IPS-20b (cell line): ENCODE measurements at regions not wholly inside any gene's neighbourhood (a gene's known extent, or its start where the extent isn't known, plus 50 kb on each side); places are given as distances from the start of the nearest gene placed in this dataset.

Experiments
- H3K27ac ChIP-seq: one replicate; pipeline ENCODE4 v1.5.1; 2013; ENCODE audit warnings: low read length
- H3K27me3 ChIP-seq: 2 replicates; pipeline ENCODE4 v1.6.1; 2013; ENCODE audit warnings: mild to moderate bottlenecking, low read length, inconsistent platforms; ENCODE audit not compliant: insufficient read depth
- H3K36me3 ChIP-seq: 2 replicates; pipeline ENCODE4 v1.6.1; 2013; ENCODE audit warnings: low read depth, mild to moderate bottlenecking, inconsistent platforms, low read length, moderate library complexity; ENCODE audit not compliant: insufficient read depth
- H3K4me1 ChIP-seq: 2 replicates; pipeline ENCODE4 v1.6.1; 2013; ENCODE audit warnings: mild to moderate bottlenecking, control low read depth, inconsistent platforms, low read length, moderate library complexity; ENCODE audit not compliant: insufficient read depth
- H3K4me3 ChIP-seq: 2 replicates; pipeline ENCODE4 v1.5.1; 2013; ENCODE audit warnings: mild to moderate bottlenecking, low read length, inconsistent platforms
- H3K9ac ChIP-seq: 2 replicates; pipeline ENCODE4 v1.6.1; 2013; ENCODE audit warnings: low read depth, mild to moderate bottlenecking, inconsistent platforms, low read length, moderate library complexity
- H3K9me3 ChIP-seq: 2 replicates; pipeline ENCODE4 v1.6.1; 2013; ENCODE audit warnings: mild to moderate bottlenecking, low read depth, low read length, inconsistent platforms; ENCODE audit not compliant: insufficient read depth

DNA sequence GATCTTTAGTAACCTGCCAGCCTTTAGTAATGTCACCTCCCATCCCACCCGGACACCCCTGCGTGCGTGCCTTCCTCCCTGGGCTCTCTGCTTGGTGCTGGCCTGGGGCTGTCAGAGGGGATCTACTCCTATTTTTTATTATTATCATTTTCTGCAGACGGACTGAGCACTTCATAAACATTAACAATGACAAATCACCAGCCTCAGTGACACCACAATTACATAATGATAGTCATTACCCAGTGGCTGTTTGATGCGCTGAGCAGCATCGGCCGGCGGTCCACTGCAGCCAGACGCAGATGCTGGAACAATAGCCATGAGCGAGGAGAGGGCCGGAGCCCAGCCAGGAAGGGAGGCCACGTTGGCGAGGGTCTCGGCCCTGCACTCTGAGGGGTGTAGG is 309.3 kb upstream of the AJAP1 start:
- Histone ChIP-seq H3K9me3 (no peaks in the 10 kb centered on the region), H3K27me3 (no peaks in the 10 kb centered on the region), H3K9ac (no peak overlapping the region), H3K36me3 (no peaks in the 10 kb centered on the region), H3K27ac (no peak overlapping the region), H3K4me3 (no peak overlapping the region), H3K4me1 (no peaks in the 10 kb centered on the region)

DNA sequence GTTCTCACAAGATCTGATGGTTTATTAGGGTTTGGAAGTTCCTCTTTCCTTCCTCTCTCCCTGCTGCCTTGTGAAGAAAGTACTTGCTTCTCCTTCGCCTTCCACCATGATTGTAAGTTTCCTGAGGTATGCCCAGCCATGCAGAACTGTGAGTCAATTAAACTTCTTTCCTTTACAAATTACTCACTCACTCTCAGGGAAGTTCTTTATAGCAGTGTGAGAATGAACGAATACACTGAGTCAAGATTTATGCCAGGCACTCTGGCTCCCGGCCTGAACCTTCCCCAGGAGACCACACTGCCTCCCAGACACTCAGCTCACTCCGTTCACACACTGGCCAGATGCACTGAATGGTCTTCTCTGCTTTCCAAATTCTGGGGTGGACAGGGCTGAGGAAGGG is 308.3 kb upstream of the AJAP1 start:
- Histone ChIP-seq H3K9me3 (no peaks in the 10 kb centered on the region), H3K9ac (no peak overlapping the region), H3K4me3 (no peak overlapping the region), H3K27me3 (no peaks in the 10 kb centered on the region), H3K27ac (no peak overlapping the region), H3K36me3 (no peaks in the 10 kb centered on the region), H3K4me1 (no peaks in the 10 kb centered on the region)

DNA sequence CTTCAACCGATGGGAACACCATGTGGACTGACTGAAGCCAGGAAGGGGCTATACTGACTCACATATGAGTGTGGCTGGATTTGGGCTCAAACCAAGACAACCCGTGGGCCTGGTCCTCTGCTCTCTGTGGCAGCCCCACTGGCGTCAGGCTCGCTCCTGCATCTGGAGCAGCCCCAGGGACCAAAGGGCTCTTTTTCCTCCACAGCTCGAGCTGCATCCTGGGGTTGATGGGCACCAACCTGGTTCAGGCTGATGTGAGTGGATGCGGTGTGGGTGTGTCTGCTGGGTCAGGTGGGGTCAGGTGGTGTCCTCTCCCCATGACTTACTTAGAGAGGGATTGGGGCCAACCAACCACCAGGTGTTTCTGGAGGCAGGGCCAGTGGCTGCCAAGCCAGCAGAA is 303.0 kb upstream of the AJAP1 start:
- no peak overlapping the region for H3K9ac ChIP-seq
- H3K36me3 ChIP-seq: no peaks in the 10 kb centered on the region
- no peaks in the 10 kb centered on the region for H3K27me3 ChIP-seq
- no peak overlapping the region for H3K4me3 ChIP-seq
- no peaks in the 10 kb centered on the region for H3K9me3 ChIP-seq
- H3K27ac ChIP-seq: no peak overlapping the region
- no peaks in the 10 kb centered on the region for H3K4me1 ChIP-seq

DNA sequence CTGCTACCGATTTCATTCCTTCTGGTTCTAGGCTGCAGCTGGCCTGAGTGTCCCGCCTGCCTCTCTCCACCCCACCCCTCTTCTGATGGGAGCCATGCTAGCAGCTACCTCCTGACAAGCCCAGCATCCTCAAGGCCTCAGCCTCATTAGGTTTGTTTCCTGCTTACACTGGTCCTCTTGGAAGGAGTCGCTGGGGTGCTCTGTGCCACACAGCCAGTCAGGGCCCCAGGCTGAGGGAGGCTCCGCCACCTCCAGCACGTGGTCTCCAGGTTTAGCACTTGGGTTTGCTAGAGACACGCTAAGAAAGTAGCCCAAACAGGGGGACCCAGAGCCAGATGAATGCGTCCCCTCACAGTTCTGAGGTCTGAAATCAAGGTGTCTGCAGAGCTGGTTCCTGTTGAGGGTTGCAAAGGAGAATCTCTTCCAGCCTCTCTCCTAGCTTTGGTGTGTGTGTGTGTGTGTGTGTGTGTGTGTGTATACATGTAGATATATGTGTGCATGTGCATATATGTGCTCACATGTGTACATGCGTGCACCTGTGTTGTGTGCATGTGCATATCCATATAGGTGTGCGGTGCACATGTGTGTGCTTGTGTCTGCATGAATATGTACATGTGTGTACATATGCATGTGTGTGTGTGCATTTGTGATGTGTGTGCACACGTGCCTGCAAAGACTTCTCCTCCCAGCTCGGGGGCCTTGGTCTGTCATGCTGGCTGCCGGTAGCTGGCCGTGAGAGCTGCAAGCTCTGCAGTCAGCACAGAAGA is 301.1 kb upstream of the AJAP1 start:
- no peaks in the 10 kb centered on the region for H3K36me3 ChIP-seq
- H3K9me3 ChIP-seq: no peaks in the 10 kb centered on the region
- H3K27me3 ChIP-seq: no peaks in the 10 kb centered on the region; the same call in 1 of the 2 replicates

DNA sequence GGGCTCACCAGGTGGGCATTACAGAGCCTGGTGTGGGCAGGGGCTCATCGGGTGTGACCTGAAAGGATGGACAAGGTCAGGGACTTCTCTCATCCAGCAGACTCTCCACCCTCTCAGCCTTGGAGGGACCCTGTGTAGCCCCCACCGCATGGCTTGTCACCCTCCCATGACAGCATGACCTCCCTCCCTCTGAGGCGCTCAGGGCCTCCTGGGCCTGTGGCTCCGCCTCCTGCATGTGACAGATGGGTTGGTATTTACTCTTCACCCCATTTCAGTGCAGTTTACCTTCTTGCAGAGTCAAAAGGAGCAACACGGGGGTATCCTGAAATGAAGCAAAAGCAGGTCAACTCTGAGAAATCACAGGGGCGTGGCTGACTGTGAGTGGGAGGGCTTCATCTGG is 298.6 kb upstream of the AJAP1 start:
- no peaks in the 10 kb centered on the region; the same call in 1 of the 2 replicates for H3K27me3 ChIP-seq
- no peak overlapping the region for H3K4me3 ChIP-seq
- H3K27ac ChIP-seq: no peak overlapping the region
- H3K36me3 ChIP-seq: no peaks in the 10 kb centered on the region
- H3K9ac ChIP-seq: no peak overlapping the region
- H3K4me1 ChIP-seq: no peaks in the 10 kb centered on the region
- H3K9me3 ChIP-seq: no peaks in the 10 kb centered on the region

More for the DNA sequence above, 301.1 kb upstream of the AJAP1 start:
- H3K27ac ChIP-seq: no peak overlapping the region
- H3K4me3 ChIP-seq: no peak overlapping the region
- H3K9ac ChIP-seq: no peak overlapping the region
- H3K4me1 ChIP-seq: no peaks in the 10 kb centered on the region

DNA sequence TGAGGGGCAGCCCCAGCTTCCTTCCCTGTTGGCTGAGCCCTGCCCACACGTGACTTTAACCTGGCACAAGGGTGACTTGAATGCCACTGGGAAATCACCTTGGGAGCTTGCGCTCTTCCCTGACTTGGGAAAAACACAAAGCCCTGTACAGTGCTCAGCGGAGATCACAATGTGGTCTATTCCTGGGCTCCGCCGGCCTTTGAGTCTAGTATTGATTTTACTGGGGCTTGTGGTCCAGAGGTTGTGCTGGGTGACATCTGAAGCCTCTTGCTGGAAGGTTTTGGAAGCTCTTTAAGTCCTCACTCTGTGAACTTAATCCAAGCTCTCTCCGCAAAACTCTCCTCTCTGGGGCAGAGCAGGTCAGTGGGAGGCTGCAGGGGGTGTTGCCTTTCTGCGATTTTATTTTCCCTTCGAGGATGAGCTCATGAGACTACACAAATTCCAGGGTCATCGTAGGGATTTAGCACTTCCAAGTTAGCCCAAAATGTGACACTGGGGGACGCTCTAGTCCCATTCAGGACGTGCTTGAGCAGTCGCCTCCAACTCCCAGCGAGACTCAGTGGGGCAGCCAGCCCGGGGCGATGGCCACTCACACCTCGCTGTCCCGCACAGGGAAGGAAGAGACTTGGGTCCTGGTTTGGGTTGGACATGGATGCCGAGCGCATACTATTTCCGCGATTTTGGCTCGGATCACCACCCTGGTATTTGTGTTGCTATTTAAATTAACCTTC is 291.9 kb upstream of the AJAP1 start:
- no peak overlapping the region for H3K4me3 ChIP-seq
- H3K9ac ChIP-seq: no peak overlapping the region
- no peaks in the 10 kb centered on the region for H3K36me3 ChIP-seq
- H3K27me3 ChIP-seq: no peaks in the 10 kb centered on the region
- H3K4me1 ChIP-seq: no peaks in the 10 kb centered on the region
- H3K9me3 ChIP-seq: no peaks in the 10 kb centered on the region
- no peak overlapping the region for H3K27ac ChIP-seq

DNA sequence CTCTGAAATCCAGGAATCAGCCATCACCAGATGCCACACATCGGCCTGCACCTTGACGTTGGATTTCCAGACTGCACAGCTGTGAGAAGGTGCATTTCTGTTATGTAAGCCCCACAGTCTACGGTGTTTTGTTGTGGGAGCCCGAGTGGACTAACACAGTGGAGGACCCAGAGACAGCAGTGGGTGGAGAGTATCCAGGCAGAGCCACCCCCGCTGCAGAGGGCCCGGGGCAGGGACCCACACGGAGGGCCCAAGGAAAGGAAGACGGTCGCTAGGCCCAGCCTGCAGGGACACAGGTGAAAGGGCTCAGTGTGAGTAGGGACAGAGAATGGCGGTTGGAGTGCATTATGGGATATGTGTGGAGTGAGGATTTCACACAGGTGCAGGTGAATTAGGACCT is 288.3 kb upstream of the AJAP1 start:
- H3K4me1 ChIP-seq: peaks cover 3% of the 10 kb centered on the region; the same call in 1 of the 2 replicates
- no peaks in the 10 kb centered on the region for H3K36me3 ChIP-seq
- H3K9me3 ChIP-seq: no peaks in the 10 kb centered on the region
- no peak overlapping the region for H3K4me3 ChIP-seq
- no peaks in the 10 kb centered on the region for H3K27me3 ChIP-seq
- H3K27ac ChIP-seq: no peak overlapping the region
- H3K9ac ChIP-seq: no peak overlapping the region

DNA sequence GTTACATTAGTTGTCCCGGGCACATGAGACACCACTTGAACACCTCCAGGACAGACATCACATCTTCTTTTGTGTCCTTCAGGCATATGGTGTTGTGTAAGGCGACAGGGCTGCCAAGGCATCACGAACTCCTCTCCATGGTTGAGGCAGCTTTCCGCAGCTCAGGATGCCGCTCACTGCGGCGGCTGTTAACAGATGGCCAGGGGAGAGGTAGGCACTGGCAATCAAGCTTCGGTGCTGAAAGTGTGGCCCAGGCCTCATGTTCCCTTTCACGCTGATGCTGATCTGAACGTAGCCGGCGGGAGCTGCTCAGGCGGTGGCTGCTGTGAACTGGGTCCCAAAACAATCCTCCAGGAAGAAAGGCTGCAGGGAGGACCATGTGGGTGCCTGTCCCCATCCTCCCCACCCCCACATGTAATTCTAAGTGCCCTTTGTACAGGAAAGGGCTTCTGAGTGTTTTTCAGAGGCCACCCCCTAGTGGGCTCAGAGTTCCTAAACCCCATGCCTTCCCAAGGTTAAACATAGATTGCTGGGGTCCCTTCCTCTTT is 287.1 kb upstream of the AJAP1 start:
- Histone ChIP-seq H3K9ac (no peak overlapping the region), H3K27me3 (no peaks in the 10 kb centered on the region), H3K9me3 (no peaks in the 10 kb centered on the region), H3K27ac (no peak overlapping the region), H3K4me1 (peaks cover 3% of the 10 kb centered on the region; the same call in 1 of the 2 replicates), H3K4me3 (no peak overlapping the region), H3K36me3 (no peaks in the 10 kb centered on the region)

DNA sequence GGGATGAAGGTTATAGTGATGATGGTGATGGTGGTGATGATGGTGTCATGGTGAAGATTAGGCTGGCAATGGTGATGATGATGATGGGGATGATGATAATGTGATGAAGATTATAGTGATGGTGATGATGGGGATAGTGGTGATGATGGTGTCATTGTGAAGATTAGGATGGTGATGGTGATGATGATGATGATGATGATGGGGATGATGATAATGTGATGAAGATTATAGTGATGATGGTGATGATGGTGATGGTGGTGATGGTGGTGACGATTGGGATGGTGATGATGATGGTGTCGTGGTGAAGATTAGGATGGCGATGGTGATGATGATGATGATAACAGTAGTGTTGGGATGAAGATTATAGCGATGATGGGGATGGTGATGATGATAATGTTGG is 285.1 kb upstream of the AJAP1 start:
- no peak overlapping the region for H3K27ac ChIP-seq

DNA sequence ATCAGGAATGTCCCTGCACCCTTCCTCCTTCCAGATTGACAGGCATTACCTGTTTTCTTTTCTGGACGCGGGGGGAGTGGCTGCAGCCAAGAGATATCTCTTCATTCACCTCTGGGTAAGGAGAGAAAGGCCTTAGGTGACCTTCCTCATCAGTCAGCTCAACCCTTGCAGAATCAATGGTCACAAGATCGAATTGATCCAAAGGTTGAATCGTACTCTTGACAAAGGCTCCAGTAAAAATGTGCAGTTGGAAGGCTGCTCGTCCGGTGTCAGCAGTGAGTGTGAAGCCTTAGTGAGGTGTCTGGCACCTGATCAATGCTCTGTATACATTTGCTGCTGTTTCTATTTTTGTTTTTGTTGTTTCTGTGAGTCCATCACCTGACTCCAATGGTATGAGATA is 282.6 kb upstream of the AJAP1 start:
- no peak overlapping the region for H3K27ac ChIP-seq
- no peaks in the 10 kb centered on the region for H3K27me3 ChIP-seq
- peaks cover 3% of the 10 kb centered on the region; the same call in 1 of the 2 replicates for H3K4me1 ChIP-seq
- H3K36me3 ChIP-seq: no peaks in the 10 kb centered on the region
- H3K9me3 ChIP-seq: peaks cover 9% of the 10 kb centered on the region
- no peak overlapping the region for H3K9ac ChIP-seq
- H3K4me3 ChIP-seq: no peak overlapping the region

More for the DNA sequence above, 285.1 kb upstream of the AJAP1 start:
- Histone ChIP-seq H3K36me3 (no peaks in the 10 kb centered on the region), H3K4me1 (peaks cover 3% of the 10 kb centered on the region; the same call in 1 of the 2 replicates), H3K27me3 (no peaks in the 10 kb centered on the region), H3K9me3 (0 out of 2 replicates have a peak, but pooled peaks cover 3% of the 10 kb centered on the region), H3K4me3 (no peak overlapping the region), H3K9ac (no peak overlapping the region)

DNA sequence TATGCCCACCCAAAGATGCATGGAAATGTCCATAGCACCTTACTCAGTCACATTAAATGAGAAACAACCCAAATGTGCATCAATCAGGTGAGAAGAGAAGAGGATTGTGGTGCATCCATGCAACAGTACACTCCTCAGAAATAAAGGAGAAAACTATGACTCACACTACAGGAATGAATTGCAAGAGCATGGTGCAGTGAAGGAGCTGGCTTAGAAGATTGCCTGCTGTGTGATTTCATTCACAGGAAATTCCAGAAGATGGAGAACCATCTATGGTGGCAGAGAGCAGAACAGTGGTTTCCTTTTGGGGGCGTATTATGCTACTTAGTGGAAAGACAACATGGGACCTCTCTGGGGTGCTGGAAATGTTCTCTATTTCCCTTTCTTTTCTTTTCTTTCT is 278.6 kb upstream of the AJAP1 start:
- Histone ChIP-seq H3K9me3 (peaks cover 13% of the 10 kb centered on the region), H3K27me3 (no peaks in the 10 kb centered on the region), H3K4me1 (no peaks in the 10 kb centered on the region), H3K36me3 (no peaks in the 10 kb centered on the region), H3K9ac (no peak overlapping the region), H3K4me3 (no peak overlapping the region), H3K27ac (no peak overlapping the region)
